Breast epithelium (tissue), 3 donors: ENCODE measurements at regions not wholly inside any gene's neighbourhood (a gene's known extent, or its start where the extent isn't known, plus 50 kb on each side); places are given as distances from the start of the nearest gene placed in this dataset.

Experiments used
- POLR2A ChIP-seq: fragments of 450-650 bp; IDR thresholded peaks from one replicate; pipeline ENCODE4 v1.6.1; 2016; ENCODE audit warnings: antibody characterized with exemption, mild to moderate bottlenecking, moderate library complexity
- POLR2AphosphoS5 ChIP-seq, 3 donors: sonication (generic); formaldehyde crosslinking; IDR thresholded peaks; one replicate each; pipeline ENCODE4 v1.6.1; 2017; ENCODE audit warnings: antibody characterized with exemption in 3 of 3
- TF ChIP-seq, protein P1 (sequence below), 3 donors: fragments of 450-650 bp; IDR thresholded peaks; one replicate each; pipeline ENCODE4 v1.5.1; 2016 to 2017; ENCODE audit warnings: antibody characterized with exemption in 3 of 3, mild to moderate bottlenecking in 3 of 3, moderate library complexity in 3 of 3

DNA sequence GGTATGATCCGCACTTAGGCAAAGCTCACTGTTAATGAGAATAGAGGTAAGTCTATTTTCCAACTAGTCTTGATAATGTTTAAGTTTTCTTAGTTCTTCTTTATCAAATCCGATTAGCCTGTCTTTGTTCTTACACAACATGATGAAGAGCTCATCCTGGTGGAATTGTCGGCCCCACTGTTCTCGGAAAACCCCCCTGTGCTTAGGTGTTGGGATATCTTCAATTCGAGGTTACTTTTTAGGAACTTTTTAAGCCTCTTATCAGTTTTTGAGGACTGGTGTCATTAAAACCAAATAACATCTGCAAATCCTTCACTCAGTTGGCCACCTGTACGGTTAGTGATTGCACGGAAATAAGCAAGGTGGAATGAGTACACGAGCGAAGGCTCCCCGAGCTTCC, 60.7 kb upstream of the KIF26B start:
- TF ChIP-seq, protein P1, sequence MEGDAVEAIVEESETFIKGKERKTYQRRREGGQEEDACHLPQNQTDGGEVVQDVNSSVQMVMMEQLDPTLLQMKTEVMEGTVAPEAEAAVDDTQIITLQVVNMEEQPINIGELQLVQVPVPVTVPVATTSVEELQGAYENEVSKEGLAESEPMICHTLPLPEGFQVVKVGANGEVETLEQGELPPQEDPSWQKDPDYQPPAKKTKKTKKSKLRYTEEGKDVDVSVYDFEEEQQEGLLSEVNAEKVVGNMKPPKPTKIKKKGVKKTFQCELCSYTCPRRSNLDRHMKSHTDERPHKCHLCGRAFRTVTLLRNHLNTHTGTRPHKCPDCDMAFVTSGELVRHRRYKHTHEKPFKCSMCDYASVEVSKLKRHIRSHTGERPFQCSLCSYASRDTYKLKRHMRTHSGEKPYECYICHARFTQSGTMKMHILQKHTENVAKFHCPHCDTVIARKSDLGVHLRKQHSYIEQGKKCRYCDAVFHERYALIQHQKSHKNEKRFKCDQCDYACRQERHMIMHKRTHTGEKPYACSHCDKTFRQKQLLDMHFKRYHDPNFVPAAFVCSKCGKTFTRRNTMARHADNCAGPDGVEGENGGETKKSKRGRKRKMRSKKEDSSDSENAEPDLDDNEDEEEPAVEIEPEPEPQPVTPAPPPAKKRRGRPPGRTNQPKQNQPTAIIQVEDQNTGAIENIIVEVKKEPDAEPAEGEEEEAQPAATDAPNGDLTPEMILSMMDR (IDR thresholded peaks at IDR 0.05): no peak
- TF ChIP-seq POLR2A: no peak
- no peak for TF ChIP-seq POLR2AphosphoS5 (IDR thresholded peaks at IDR 0.05)
